PC-3 (cell line): ENCODE measurements at regions not wholly inside any gene's neighbourhood (a gene's known extent, or its start where the extent isn't known, plus 50 kb on each side); places are given as distances from the start of the nearest gene placed in this dataset.

ENCODE experiments used
- ATAC-seq: fragments of 200-7000 bp; cut with Tn5 transposase; 2 replicates; pipeline ENCODE4 v1.9.1; 2020; ENCODE audit warnings: mild to moderate bottlenecking, moderate library complexity
- BruUV-seq: library from RNA; stranded (reverse); fragments of 400-500 nt; replicated peaks from 2 replicates; lab custom pipeline; 2021; lab: Mats Ljungman, UMichigan
- CTCF ChIA-PET: fragments of 300-600 bp; sonication (Branson Sonifier 250); formaldehyde crosslinking; loops from one replicate; lab custom pipeline; 2022; ENCODE audit warnings: antibody characterized with exemption; lab: Charles Lee
- POLR2A ChIA-PET: fragments of 300-600 bp; sonication (Branson Sonifier 250); formaldehyde crosslinking; loops from one replicate; lab custom pipeline; 2022; ENCODE audit warnings: antibody characterized with exemption; ENCODE audit not compliant: unreplicated experiment; lab: Charles Lee
- DNase-seq: peaks from one replicate; pipeline ENCODE4 v3.0.0-alpha.2; 2015
- H2AFZ ChIP-seq: fragments of 300-600 bp; sonication (generic); 2 replicates; pipeline ENCODE4 v1.6.0; 2016; ENCODE audit warnings: antibody characterized with exemption, low read length
- H3F3A ChIP-seq: fragments of 300-600 bp; sonication (generic); one replicate; pipeline ENCODE4 v1.6.0; 2017; ENCODE audit warnings: antibody characterized with exemption, low read length, control low read depth, mild to moderate bottlenecking; ENCODE audit not compliant: unreplicated experiment
- H3K27ac ChIP-seq: fragments of 300-600 bp; sonication (generic); 2 replicates; pipeline ENCODE4 v1.5.1; 2016; ENCODE audit warnings: mild to moderate bottlenecking, low read length
- H3K27me3 ChIP-seq: fragments of 300-600 bp; sonication (generic); 2 replicates; pipeline ENCODE4 v1.6.1; 2016; ENCODE audit warnings: low read length, mixed read lengths
- H3K36me3 ChIP-seq: fragments of 300-600 bp; sonication (generic); 2 replicates; pipeline ENCODE4 v1.6.1; 2016; ENCODE audit warnings: low read depth, mixed run types, low read length, mixed read lengths
- H3K4me1 ChIP-seq: fragments of 300-600 bp; sonication (generic); 2 replicates; pipeline ENCODE4 v1.5.1; 2016; ENCODE audit warnings: low read length; ENCODE audit not compliant: insufficient read depth
- H3K4me2 ChIP-seq: fragments of 300-600 bp; sonication (generic); 2 replicates; pipeline ENCODE4 v1.6.0; 2016; ENCODE audit warnings: low read length
- H3K4me3 ChIP-seq: fragments of 300-600 bp; sonication (generic); 2 replicates; pipeline ENCODE4 v1.5.1; 2016; ENCODE audit warnings: mild to moderate bottlenecking, low read length, mixed read lengths
- H3K79me2 ChIP-seq: fragments of 300-600 bp; sonication (generic); 2 replicates; pipeline ENCODE4 v1.6.1; 2017; ENCODE audit warnings: low read length, mixed read lengths
- H3K9ac ChIP-seq: fragments of 300-600 bp; sonication (generic); 2 replicates; pipeline ENCODE4 v1.6.0; 2016; ENCODE audit warnings: mild to moderate bottlenecking, low read length
- H3K9me2 ChIP-seq: fragments of 300-600 bp; sonication (generic); replicated peaks from 2 replicates; pipeline ENCODE4 v1.6.1; 2016; ENCODE audit warnings: mixed run types, low read length, mixed read lengths
- H3K9me3 ChIP-seq: fragments of 300-600 bp; sonication (generic); 2 replicates; pipeline ENCODE4 v1.6.1; 2016; ENCODE audit warnings: low read length, mixed read lengths
- H4K20me1 ChIP-seq: fragments of 300-600 bp; sonication (generic); 2 replicates; pipeline ENCODE4 v1.6.1; 2016; ENCODE audit warnings: low read length, mixed read lengths
- CTCF ChIP-seq: fragments of 300-600 bp; sonication (generic); conservative IDR thresholded peaks from 2 replicates; pipeline ENCODE4 v1.5.1; 2017; ENCODE audit warnings: antibody characterized with exemption, low read depth, mild to moderate bottlenecking, low read length
- EZH2 ChIP-seq: fragments of 300-600 bp; sonication (generic); IDR thresholded peaks from one replicate; pipeline ENCODE4 v1.6.1; 2017; ENCODE audit warnings: antibody characterized with exemption, mild to moderate bottlenecking, low read length; ENCODE audit not compliant: unreplicated experiment
- EZH2phosphoT487 ChIP-seq: fragments of 300-600 bp; sonication (generic); IDR thresholded peaks from 2 replicates; pipeline ENCODE4 v1.6.1; 2018; ENCODE audit warnings: mild to moderate bottlenecking, antibody characterized with exemption, low read length, borderline replicate concordance
- intact Hi-C: fragments of 100-400 bp; cut with micrococcal nuclease; formaldehyde crosslinking; loops from 2 replicates; pipeline ENCODE4 v1.9.0; 2023

GRCh38 chr10:125605167-125605566 lies 77.8 kb downstream of the TEX36 start:
- Histone ChIP-seq H3K4me2 (no peak overlapping the region), H3K27ac (no peak overlapping the region), H3K9ac (no peak overlapping the region), H3K27me3 (peaks cover 6% of the 10 kb centered on the region), H4K20me1 (no peaks in the 10 kb centered on the region), H3F3A (no peaks in the 10 kb centered on the region), H3K4me3 (no peak overlapping the region), H3K79me2 (no peaks in the 10 kb centered on the region), H3K9me2 (no peaks in the 10 kb centered on the region), H3K36me3 (no peaks in the 10 kb centered on the region), H3K9me3 (no peaks in the 10 kb centered on the region), H2AFZ (no peak overlapping the region), H3K4me1 (no peaks in the 10 kb centered on the region)
- intact Hi-C loops = no loop called here
- TF ChIP-seq EZH2 (no peak), CTCF (no peak), EZH2phosphoT487 (no peak)
- POLR2A ChIA-PET = no interaction called here
- ATAC-seq (no peak), DNase-seq (no peak)
- BruUV-seq = no TSS peak
- CTCF ChIA-PET = no interaction called here

GRCh38 chr10:125602825-125603224 lies 80.1 kb downstream of the TEX36 start:
- H3K79me2 ChIP-seq = no peaks in the 10 kb centered on the region

More at GRCh38 chr10:125602825-125603224, 80.1 kb downstream of the TEX36 start:
- TF ChIP-seq EZH2 (no peak), EZH2phosphoT487 (no peak), CTCF (no peak)
- no peak for DNase-seq
- POLR2A ChIA-PET = no interaction called here
- Histone ChIP-seq H3K27ac (no peak overlapping the region), H3K4me2 (no peak overlapping the region), H3K36me3 (no peaks in the 10 kb centered on the region), H4K20me1 (no peaks in the 10 kb centered on the region), H3K4me1 (no peaks in the 10 kb centered on the region), H3K9ac (no peak overlapping the region), H3K27me3 (no peaks in the 10 kb centered on the region; the same call in 1 of the 2 replicates), H3K9me2 (no peaks in the 10 kb centered on the region), H3K4me3 (no peak overlapping the region), H2AFZ (no peak overlapping the region), H3K9me3 (no peaks in the 10 kb centered on the region), H3F3A (no peaks in the 10 kb centered on the region)
- no TSS peak for BruUV-seq
- no peak for ATAC-seq
- CTCF ChIA-PET = no interaction called here
- intact Hi-C loops = no loop called here
